Natural killer cell (primary cell): ENCODE measurements at regions not wholly inside any gene's neighbourhood (a gene's known extent, or its start where the extent isn't known, plus 50 kb on each side); places are given as distances from the start of the nearest gene placed in this dataset.

ENCODE experiments used
- ATAC-seq, 3 donors: fragments of 150-1000 bp in 2 of 3; fragments of 200-7000 bp in 1 of 3; cut with Tn5 transposase; 1 replicate in 1 of 3; 2 replicates in 2 of 3; pipeline ENCODE4 v1.10.0; 2021; ENCODE audit warnings: mild to moderate bottlenecking in 2 of 3, moderate library complexity in 2 of 3
- DNase-seq, 2 donors: peaks; one replicate each; pipeline versions ENCODE4 v3.0.0 to v3.0.0-alpha.2; 2013 to 2021; ENCODE audit warnings: mixed read lengths in 1 of 2
- H3K27ac ChIP-seq: one replicate; pipeline ENCODE4 v1.5.1; 2013; ENCODE audit warnings: mild to moderate bottlenecking, low read length
- H3K27me3 ChIP-seq: one replicate; pipeline ENCODE4 v1.6.1; 2013; ENCODE audit warnings: low read length; ENCODE audit not compliant: control insufficient read depth, insufficient read depth
- H3K36me3 ChIP-seq: one replicate; pipeline ENCODE4 v1.6.1; 2013; ENCODE audit warnings: low read length; ENCODE audit not compliant: control insufficient read depth, insufficient read depth
- H3K4me1 ChIP-seq: one replicate; pipeline ENCODE4 v1.6.1; 2013; ENCODE audit warnings: low read length; ENCODE audit not compliant: control insufficient read depth, insufficient read depth
- H3K4me3 ChIP-seq: one replicate; pipeline ENCODE4 v1.5.1; 2013; ENCODE audit warnings: low read length
- H3K9me3 ChIP-seq: one replicate; pipeline ENCODE4 v1.6.1; 2013; ENCODE audit warnings: low read length; ENCODE audit not compliant: control insufficient read depth, insufficient read depth
- H3K27ac Mint-ChIP-seq, 2 donors: one replicate each; pipeline ENCODE4 v1.8.0; 2022; ENCODE audit warnings: mild to moderate bottlenecking in 2 of 2, mixed read lengths in 2 of 2, moderate library complexity in 1 of 2
- H3K27me3 Mint-ChIP-seq, 2 donors: one replicate each; pipeline ENCODE4 v1.8.0; 2022; ENCODE audit warnings: low read depth in 2 of 2, mixed read lengths in 2 of 2
- H3K36me3 Mint-ChIP-seq: one replicate; pipeline ENCODE4 v1.8.0; 2022; ENCODE audit warnings: mixed read lengths
- H3K4me1 Mint-ChIP-seq, 2 donors: one replicate each; pipeline ENCODE4 v1.8.0; 2022; ENCODE audit warnings: mixed read lengths in 2 of 2
- H3K4me3 Mint-ChIP-seq: one replicate; pipeline ENCODE4 v1.8.0; 2022; ENCODE audit warnings: mild to moderate bottlenecking, moderate library complexity, mixed read lengths
- H3K9me3 Mint-ChIP-seq, 2 donors: one replicate each; pipeline ENCODE4 v1.8.0; 2022; ENCODE audit warnings: mixed read lengths in 2 of 2
- CTCF ChIP-seq: fragments of 200-600 bp; IDR thresholded peaks from one replicate; pipeline ENCODE4 v1.8.0; 2022; ENCODE audit warnings: antibody characterized with exemption
- WGBS: methylation state at CpG from one replicate; pipeline ENCODE4 v1.1.7; 2013; ENCODE audit warnings: missing lambda C conversion rate; ENCODE audit not compliant: insufficient coverage; 5-methylcytosine and 5-hydroxymethylcytosine counted together
- intact Hi-C: fragments of 100-400 bp; cut with micrococcal nuclease; formaldehyde crosslinking; loops from one replicate; pipeline ENCODE4 v1.14.2; 2022

- H3K9me3 ChIP-seq: peaks cover 2% of the 10 kb centered on the region
These were observed 175.1 kb downstream of the CDH19 start for GRCh38 chr18:66428795-66429194.

GRCh38 chr18:66419400-66419799 lies 184.5 kb downstream of the CDH19 start:
- H3K9me3 Mint-ChIP-seq: peaks cover 6% of the 10 kb centered on the region in 2 donors
- no peak overlapping the region for H3K27ac Mint-ChIP-seq
- Histone ChIP-seq H3K27ac (no peak overlapping the region), H3K27me3 (no peaks in the 10 kb centered on the region), H3K9me3 (no peaks in the 10 kb centered on the region), H3K36me3 (no peaks in the 10 kb centered on the region), H3K4me3 (no peak overlapping the region), H3K4me1 (no peaks in the 10 kb centered on the region)
- peaks cover 6% of the 10 kb centered on the region for H3K36me3 Mint-ChIP-seq
- WGBS: 90% methylated on average over 5 of the region's 5 CpGs
- no peak overlapping the region for H3K4me3 Mint-ChIP-seq
- no peak for TF ChIP-seq CTCF
- DNase-seq (no peak), ATAC-seq (no peak)
- no peaks in the 10 kb centered on the region for H3K27me3 Mint-ChIP-seq
- intact Hi-C loops: no loop called here
- no peaks in the 10 kb centered on the region for H3K4me1 Mint-ChIP-seq

More at GRCh38 chr18:66428795-66429194, 175.1 kb downstream of the CDH19 start:
- TF ChIP-seq CTCF: no peak
- H3K4me3 Mint-ChIP-seq: no peak overlapping the region
- DNase-seq (no peak), ATAC-seq (no peak)
- H3K27ac Mint-ChIP-seq: no peak overlapping the region
- no peaks in the 10 kb centered on the region for H3K27me3 ChIP-seq
- H3K4me3 ChIP-seq: no peak overlapping the region
- peaks cover 2 to 6% of the 10 kb centered on the region in 2 donors for H3K9me3 Mint-ChIP-seq
- H3K27me3 Mint-ChIP-seq: no peaks in the 10 kb centered on the region
- no peak overlapping the region for H3K27ac ChIP-seq
- no peaks in the 10 kb centered on the region for H3K36me3 Mint-ChIP-seq
- WGBS: 80% methylated on average over 1 of the region's 1 CpG
- intact Hi-C loops: no loop called here
- no peaks in the 10 kb centered on the region for H3K36me3 ChIP-seq
- no peaks in the 10 kb centered on the region for H3K4me1 ChIP-seq
- no peaks in the 10 kb centered on the region for H3K4me1 Mint-ChIP-seq

- Histone ChIP-seq H3K27me3 (no peaks in the 10 kb centered on the region), H3K27ac (no peak overlapping the region), H3K4me3 (no peak overlapping the region), H3K36me3 (no peaks in the 10 kb centered on the region), H3K4me1 (no peaks in the 10 kb centered on the region), H3K9me3 (no peaks in the 10 kb centered on the region)
- Mint-ChIP-seq H3K36me3 (peaks cover 12% of the 10 kb centered on the region), H3K27ac (no peak overlapping the region), H3K27me3 (no peaks in the 10 kb centered on the region), H3K4me1 (no peaks in the 10 kb centered on the region), H3K9me3 (peaks cover 8 to 10% of the 10 kb centered on the region in 2 donors), H3K4me3 (no peak overlapping the region)
- intact Hi-C loops: no loop called here
- 72% methylated on average over 2 of the region's 3 CpGs for WGBS
- no peak for TF ChIP-seq CTCF
- no peak for ATAC-seq
- DNase-seq: no peak
These were observed 193.2 kb downstream of the CDH19 start for GRCh38 chr18:66410692-66411091.

- intact Hi-C loops: no loop called here
- H3K4me3 Mint-ChIP-seq: no peak overlapping the region
- H3K27me3 Mint-ChIP-seq: no peaks in the 10 kb centered on the region
- DNase-seq (no peak), ATAC-seq (no peak)
- TF ChIP-seq CTCF: no peak
- H3K36me3 Mint-ChIP-seq: no peaks in the 10 kb centered on the region
- no peaks in the 10 kb centered on the region for H3K27me3 ChIP-seq
- no peak overlapping the region for H3K27ac ChIP-seq
- H3K9me3 Mint-ChIP-seq: peaks cover 9 to 19% of the 10 kb centered on the region in 2 donors
- no peaks in the 10 kb centered on the region for H3K4me1 Mint-ChIP-seq
- no peak overlapping the region for H3K27ac Mint-ChIP-seq
- peaks cover 2% of the 10 kb centered on the region for H3K9me3 ChIP-seq
- H3K36me3 ChIP-seq: no peaks in the 10 kb centered on the region
- H3K4me1 ChIP-seq: no peaks in the 10 kb centered on the region
- WGBS: 95% methylated on average over 28 of the region's 30 CpGs
- H3K4me3 ChIP-seq: no peak overlapping the region
These were observed 208.1 kb downstream of the CDH19 start for GRCh38 chr18:66395671-66396218.
